AG08395 (cell line): ENCODE measurements at regions not wholly inside any gene's neighbourhood (a gene's known extent, or its start where the extent isn't known, plus 50 kb on each side); places are given as distances from the start of the nearest gene placed in this dataset.
"Not testable (repeated sequence)": the region's sequence is repeated elsewhere in the genome, so short reads cannot be mapped to it uniquely, and the experiment has no call there.

Experiments
- DNase-seq: peaks from one replicate; pipeline ENCODE4 v3.0.0; 2012; ENCODE audit warnings: mixed read lengths, low spot score

GRCh38 chr6:170096191-170096802 lies 194.6 kb downstream of the DLL1 start:
- DNase-seq: no peak

- no peak for DNase-seq
Observed at GRCh38 chr6:170095273-170095981, 195.5 kb downstream of the DLL1 start.

- no peak for DNase-seq
Observed at GRCh38 chr6:170094686-170095272, 196.1 kb downstream of the DLL1 start.

GRCh38 chr6:170093658-170094596 lies 197.0 kb downstream of the DLL1 start:
- no peak for DNase-seq

GRCh38 chr6:170093276-170093657 lies 197.6 kb downstream of the DLL1 start:
- DNase-seq: no peak

- DNase-seq: no peak
Observed at GRCh38 chr6:170092826-170093225, 198.1 kb downstream of the DLL1 start.

GRCh38 chr6:170091639-170092579 lies 199.0 kb downstream of the DLL1 start:
- DNase-seq: no peak

GRCh38 chr6:170091000-170091638 lies 199.8 kb downstream of the DLL1 start:
- DNase-seq: no peak

- DNase-seq: no peak
Observed at GRCh38 chr6:170090561-170090960, 200.3 kb downstream of the DLL1 start.

GRCh38 chr6:170089963-170090362 lies 200.9 kb downstream of the DLL1 start:
- no peak for DNase-seq

- DNase-seq: no peak
Observed at GRCh38 chr6:170088582-170088955, 202.3 kb downstream of the DLL1 start.

GRCh38 chr6:170087941-170088581 lies 202.8 kb downstream of the DLL1 start:
- DNase-seq: no peak

GRCh38 chr6:170087421-170087780 lies 203.5 kb downstream of the DLL1 start:
- DNase-seq: not testable (repeated sequence)

- no peak for DNase-seq
Observed at GRCh38 chr6:170086639-170087420, 204.0 kb downstream of the DLL1 start.

- DNase-seq: no peak
Observed at GRCh38 chr6:170085475-170086401, 205.1 kb downstream of the DLL1 start.

GRCh38 chr6:170084166-170084730 lies 206.6 kb downstream of the DLL1 start:
- DNase-seq: no peak

GRCh38 chr6:170083236-170084051 lies 207.4 kb downstream of the DLL1 start:
- no peak for DNase-seq
